Skeletal muscle tissue (tissue), 3 donors: ENCODE measurements at regions not wholly inside any gene's neighbourhood (a gene's known extent, or its start where the extent isn't known, plus 50 kb on each side); places are given as distances from the start of the nearest gene placed in this dataset.

Source experiments
- H3K27ac ChIP-seq: one replicate; pipeline ENCODE4 v1.7.0; 2013; ENCODE audit warnings: mild to moderate bottlenecking, low read depth, low read length, inconsistent platforms
- H3K27me3 ChIP-seq, 3 donors: one replicate each; pipeline ENCODE4 v1.7.0; 2013; ENCODE audit warnings: low read length in 3 of 3; ENCODE audit not compliant: control insufficient read depth in 3 of 3, insufficient read depth in 3 of 3
- H3K36me3 ChIP-seq, 3 donors: one replicate each; pipeline ENCODE4 v1.7.0; 2013; ENCODE audit warnings: low read length in 3 of 3; ENCODE audit not compliant: control insufficient read depth in 3 of 3, insufficient read depth in 3 of 3
- H3K4me1 ChIP-seq, 3 donors: one replicate each; pipeline ENCODE4 v1.7.0; 2013; ENCODE audit warnings: low read length in 3 of 3, mild to moderate bottlenecking in 3 of 3; ENCODE audit not compliant: control insufficient read depth in 3 of 3, insufficient read depth in 3 of 3
- H3K4me3 ChIP-seq, 3 donors: one replicate each; pipeline ENCODE4 v1.7.0; 2013; ENCODE audit warnings: low read length in 3 of 3
- H3K9ac ChIP-seq, 3 donors: one replicate each; pipeline ENCODE4 v1.7.0; 2013; ENCODE audit warnings: low read length in 3 of 3, mild to moderate bottlenecking in 3 of 3, moderate library complexity in 2 of 3, low read depth in 1 of 3
- H3K9me3 ChIP-seq, 3 donors: one replicate each; pipeline ENCODE4 v1.7.0; 2013; ENCODE audit warnings: low read length in 3 of 3; ENCODE audit not compliant: control insufficient read depth in 3 of 3
- donor health status: Osteomylitis.

GRCh38 chr9:73219985-73220626 is 68.4 kb downstream of the ANXA1 start:
- Histone ChIP-seq H3K27me3 (no peaks in the 10 kb centered on the region), H3K36me3 (no peaks in the 10 kb centered on the region), H3K4me1 (no peaks in the 10 kb centered on the region), H3K9ac (no peak overlapping the region), H3K9me3 (no peaks in the 10 kb centered on the region), H3K27ac (no peak overlapping the region), H3K4me3 (no peak overlapping the region)

- H3K36me3 ChIP-seq: no peaks in the 10 kb centered on the region
- H3K9ac ChIP-seq: no peak overlapping the region
- no peaks in the 10 kb centered on the region for H3K4me1 ChIP-seq
- H3K27ac ChIP-seq: no peak overlapping the region
- no peaks in the 10 kb centered on the region for H3K9me3 ChIP-seq
- H3K27me3 ChIP-seq: no peaks in the 10 kb centered on the region
- no peak overlapping the region for H3K4me3 ChIP-seq
Measured at GRCh38 chr9:73223594-73223993, 71.9 kb downstream of the ANXA1 start.

DNA sequence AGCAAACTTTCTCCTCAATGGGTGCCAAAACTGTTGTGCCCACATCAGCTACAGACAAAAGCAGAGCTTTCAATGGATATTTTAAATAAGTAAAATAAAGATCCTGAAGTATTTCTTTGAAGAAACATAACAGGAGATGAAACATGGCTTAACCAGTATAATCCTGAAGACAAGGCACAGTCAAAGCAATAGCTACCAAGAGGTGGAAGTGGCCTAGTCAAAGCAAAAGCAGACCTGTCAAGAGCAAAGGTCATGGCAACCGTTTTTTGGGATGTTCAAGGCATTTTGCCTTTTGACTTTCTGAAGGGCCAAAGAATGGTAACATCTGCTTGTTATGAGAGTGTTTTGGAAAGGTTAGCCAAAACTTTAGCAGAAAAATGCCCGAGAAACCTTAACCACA is 77.9 kb downstream of the ANXA1 start:
- Histone ChIP-seq H3K4me3 (no peak overlapping the region), H3K9ac (no peak overlapping the region), H3K27me3 (no peaks in the 10 kb centered on the region), H3K36me3 (no peaks in the 10 kb centered on the region), H3K27ac (no peak overlapping the region), H3K9me3 (no peaks in the 10 kb centered on the region), H3K4me1 (no peaks in the 10 kb centered on the region)

DNA sequence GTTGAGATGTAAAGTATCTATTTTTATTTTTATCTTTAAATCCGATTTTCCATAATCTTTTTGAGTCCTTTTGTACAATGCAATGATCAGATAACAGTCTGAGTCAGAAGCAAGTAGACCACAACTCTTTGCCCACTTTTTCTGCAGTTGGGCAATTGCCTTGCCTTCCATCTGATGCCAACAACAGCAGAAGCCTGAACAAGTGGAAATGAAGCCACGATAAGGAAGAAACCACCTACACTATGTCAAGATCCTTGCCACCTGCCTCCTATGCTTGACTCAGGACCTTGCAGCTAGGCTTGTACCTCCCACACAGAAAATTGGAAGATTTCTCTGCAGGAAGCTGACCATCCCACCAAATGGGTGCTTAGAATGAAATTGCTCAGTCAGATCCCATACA is 78.6 kb downstream of the ANXA1 start:
- H3K36me3 ChIP-seq: no peaks in the 10 kb centered on the region
- no peak overlapping the region for H3K27ac ChIP-seq
- H3K9ac ChIP-seq: no peak overlapping the region
- H3K4me3 ChIP-seq: no peak overlapping the region
- no peaks in the 10 kb centered on the region for H3K9me3 ChIP-seq
- H3K4me1 ChIP-seq: no peaks in the 10 kb centered on the region
- no peaks in the 10 kb centered on the region for H3K27me3 ChIP-seq

DNA sequence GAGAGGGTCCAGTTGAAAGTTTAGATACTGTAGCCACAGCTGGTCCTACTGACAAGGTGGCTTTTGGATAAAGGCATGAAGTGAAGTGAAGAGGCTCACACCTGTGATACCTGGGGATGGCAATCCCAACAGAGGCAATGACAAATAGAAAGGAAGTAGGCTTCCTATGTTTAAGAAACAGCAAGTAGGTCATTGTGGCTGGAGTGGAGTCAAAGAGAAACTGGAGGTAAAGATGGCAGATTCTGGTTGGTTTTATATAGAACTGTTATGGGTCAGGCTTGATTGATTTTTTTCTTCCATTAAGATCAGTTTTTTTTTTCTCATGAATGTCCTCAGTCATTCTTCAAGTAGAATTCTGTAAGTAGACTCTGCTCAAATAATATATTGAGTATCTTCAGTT is 79.5 kb downstream of the ANXA1 start:
- Histone ChIP-seq H3K27ac (no peak overlapping the region), H3K36me3 (no peaks in the 10 kb centered on the region), H3K9me3 (no peaks in the 10 kb centered on the region), H3K4me3 (no peak overlapping the region), H3K4me1 (no peaks in the 10 kb centered on the region), H3K9ac (no peak overlapping the region), H3K27me3 (no peaks in the 10 kb centered on the region)

GRCh38 chr9:73233359-73234007 is 81.8 kb downstream of the ANXA1 start:
- Histone ChIP-seq H3K27ac (no peak overlapping the region), H3K4me3 (no peak overlapping the region), H3K36me3 (no peaks in the 10 kb centered on the region), H3K4me1 (no peaks in the 10 kb centered on the region), H3K9ac (no peak overlapping the region), H3K27me3 (no peaks in the 10 kb centered on the region), H3K9me3 (no peaks in the 10 kb centered on the region)

DNA sequence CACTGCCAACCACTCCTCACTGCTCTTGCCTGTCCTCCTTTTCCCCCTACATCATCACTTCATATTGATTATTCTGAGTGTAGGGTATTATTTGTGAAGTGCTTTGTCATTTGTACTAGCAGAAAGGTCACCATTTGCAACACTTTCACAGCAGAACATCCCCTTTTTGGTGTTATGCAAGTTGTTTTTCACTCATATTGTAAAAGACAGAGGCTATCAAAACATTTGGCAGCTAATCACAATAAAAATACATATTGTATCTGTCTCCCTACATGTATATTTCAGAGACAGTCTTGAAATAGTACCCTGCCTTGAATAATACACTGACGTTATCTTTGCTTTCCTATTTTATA is 82.3 kb downstream of the ANXA1 start:
- no peaks in the 10 kb centered on the region for H3K9me3 ChIP-seq
- H3K4me3 ChIP-seq: no peak overlapping the region
- no peaks in the 10 kb centered on the region for H3K27me3 ChIP-seq
- no peak overlapping the region for H3K27ac ChIP-seq
- H3K4me1 ChIP-seq: no peaks in the 10 kb centered on the region
- no peaks in the 10 kb centered on the region for H3K36me3 ChIP-seq
- H3K9ac ChIP-seq: no peak overlapping the region

- no peaks in the 10 kb centered on the region for H3K27me3 ChIP-seq
- H3K9ac ChIP-seq: no peak overlapping the region
- H3K4me1 ChIP-seq: no peaks in the 10 kb centered on the region
- no peaks in the 10 kb centered on the region for H3K9me3 ChIP-seq
- H3K4me3 ChIP-seq: no peak overlapping the region
- H3K36me3 ChIP-seq: no peaks in the 10 kb centered on the region
- no peak overlapping the region for H3K27ac ChIP-seq
Measured at GRCh38 chr9:73237140-73237539, 85.5 kb downstream of the ANXA1 start.

DNA sequence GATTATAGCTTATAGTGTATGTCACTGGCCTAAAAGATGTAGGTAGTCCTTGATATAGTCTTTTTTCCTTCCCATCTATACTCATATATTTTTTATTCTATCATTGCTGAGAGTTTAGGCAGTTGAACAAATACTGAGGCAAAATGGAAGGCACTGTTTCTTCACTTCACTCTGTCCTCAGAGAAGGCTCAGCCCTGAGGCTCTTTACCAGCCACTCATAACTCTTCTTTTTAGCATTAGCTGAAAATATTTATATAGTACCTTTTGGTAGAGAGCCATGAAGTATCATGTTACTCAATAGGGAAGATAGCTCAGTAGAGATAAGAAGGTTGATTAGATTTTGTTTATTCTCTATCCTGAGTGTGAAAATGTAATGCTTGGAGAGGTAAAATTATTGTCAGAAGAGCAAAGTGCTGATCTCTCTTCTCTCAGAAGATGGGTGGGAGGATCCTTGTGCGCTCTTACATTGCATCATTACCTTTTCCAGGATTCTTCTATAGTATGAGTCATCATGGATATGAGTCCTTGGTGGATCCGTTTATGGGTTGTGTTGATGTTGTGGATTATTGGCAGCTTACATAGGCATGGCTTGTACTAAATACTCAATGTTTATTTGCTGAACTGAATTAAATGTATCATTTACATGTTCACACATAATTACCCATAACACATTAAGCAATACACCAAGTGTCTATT is 88.1 kb downstream of the ANXA1 start:
- Histone ChIP-seq H3K9me3 (no peaks in the 10 kb centered on the region), H3K4me3 (no peak overlapping the region), H3K4me1 (no peaks in the 10 kb centered on the region), H3K27ac (no peak overlapping the region), H3K36me3 (no peaks in the 10 kb centered on the region), H3K27me3 (no peaks in the 10 kb centered on the region), H3K9ac (no peak overlapping the region)

DNA sequence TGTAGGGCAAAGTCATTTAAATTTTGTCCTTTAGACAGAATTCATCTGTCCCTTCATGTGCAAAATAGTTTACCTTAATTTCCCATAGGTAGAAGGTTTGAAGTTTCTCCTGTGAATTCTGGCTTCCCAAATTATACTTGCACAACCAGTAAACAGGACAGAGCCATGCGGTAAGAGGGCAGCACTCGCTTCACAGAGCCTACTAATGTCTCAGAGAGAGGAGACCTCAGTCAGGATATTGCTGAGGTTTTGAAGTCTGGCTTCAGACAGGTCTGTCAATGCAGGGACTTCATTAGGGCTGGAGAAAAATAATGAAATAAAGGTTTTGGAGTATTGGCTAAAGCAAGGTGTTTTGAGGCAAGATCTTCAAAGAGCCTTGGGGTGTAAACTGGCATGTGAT is 91.4 kb downstream of the ANXA1 start:
- no peak overlapping the region for H3K4me3 ChIP-seq
- H3K27ac ChIP-seq: no peak overlapping the region
- no peaks in the 10 kb centered on the region for H3K9me3 ChIP-seq
- no peaks in the 10 kb centered on the region for H3K36me3 ChIP-seq
- H3K27me3 ChIP-seq: no peaks in the 10 kb centered on the region
- no peaks in the 10 kb centered on the region for H3K4me1 ChIP-seq
- no peak overlapping the region for H3K9ac ChIP-seq
